ENCODE measurements at regions not wholly inside any gene's neighbourhood (a gene's known extent, or its start where the extent isn't known, plus 50 kb on each side); places are given as distances from the start of the nearest gene placed in this dataset.
A peak's percentile ranks its signal among the peaks of the same experiment; 100 is the strongest.
"Not testable (repeated sequence)": the region's sequence is repeated elsewhere in the genome, so short reads cannot be mapped to it uniquely, and the experiment has no call there.

DNA sequence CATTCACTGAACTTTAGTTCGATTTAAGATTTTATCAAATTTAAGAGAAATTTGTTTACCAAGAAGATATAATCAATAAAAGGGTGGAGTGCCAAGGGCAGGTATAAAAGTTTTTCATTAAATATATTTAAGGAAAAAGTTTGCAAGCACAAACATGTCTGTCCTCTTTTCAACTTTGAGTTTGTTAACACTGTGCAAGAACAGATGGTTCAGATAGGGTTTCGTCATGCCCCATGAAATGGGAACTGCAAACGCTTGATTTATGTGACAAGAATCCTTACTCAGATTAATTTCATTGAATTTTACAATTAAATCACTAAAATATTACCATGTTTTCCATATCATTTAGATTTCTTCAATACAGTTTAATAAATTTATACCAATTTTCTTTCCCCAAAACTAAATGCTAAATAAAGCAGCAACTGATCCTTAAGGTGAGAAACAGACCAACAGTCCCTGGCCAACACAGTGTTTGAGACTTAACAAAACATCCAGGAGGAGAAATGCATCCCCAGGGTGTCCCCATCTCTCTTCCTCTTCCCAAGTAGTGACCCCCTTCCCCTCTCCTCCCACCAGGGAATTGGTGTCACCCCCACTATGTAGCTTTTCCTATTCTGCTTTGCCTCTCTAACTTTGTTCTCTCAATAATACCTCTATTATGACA lies 292.9 kb downstream of the LTN1 start:
- DNase-seq = peak; percentile 32

- DNase-seq = no peak
Measured at GRCh38 chr21:28699186-28699585, 293.5 kb downstream of the LTN1 start.

DNA sequence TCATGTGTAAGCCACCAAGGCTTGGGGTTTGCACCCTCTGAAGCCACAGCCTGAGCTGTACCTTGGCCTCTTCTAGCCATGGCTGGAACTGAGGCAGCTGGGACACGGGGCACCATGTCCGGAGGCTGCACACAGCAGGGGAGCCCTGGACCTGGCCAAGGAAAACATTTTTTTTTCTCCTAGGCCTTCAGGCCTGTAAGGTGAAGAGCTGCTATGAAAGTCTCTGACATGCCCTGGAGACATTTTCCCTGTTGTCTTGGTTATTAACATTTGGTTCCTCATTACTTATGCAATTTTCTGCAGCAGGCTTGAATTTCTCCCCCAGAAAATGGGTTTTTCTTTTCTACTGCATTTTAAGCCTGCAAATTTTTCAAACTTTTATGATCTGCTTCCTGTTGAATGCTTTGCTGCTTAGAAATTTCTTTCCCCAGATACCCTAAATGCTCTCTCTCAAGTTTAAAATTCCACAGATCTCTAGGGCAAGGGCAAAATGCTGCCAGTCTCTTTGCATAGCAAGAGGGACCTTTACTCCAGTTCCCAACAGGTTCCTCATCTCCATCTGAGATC lies 295.8 kb downstream of the LTN1 start:
- DNase-seq = no peak

GRCh38 chr21:28693476-28693875 lies 299.2 kb downstream of the LTN1 start:
- no peak for DNase-seq

DNA sequence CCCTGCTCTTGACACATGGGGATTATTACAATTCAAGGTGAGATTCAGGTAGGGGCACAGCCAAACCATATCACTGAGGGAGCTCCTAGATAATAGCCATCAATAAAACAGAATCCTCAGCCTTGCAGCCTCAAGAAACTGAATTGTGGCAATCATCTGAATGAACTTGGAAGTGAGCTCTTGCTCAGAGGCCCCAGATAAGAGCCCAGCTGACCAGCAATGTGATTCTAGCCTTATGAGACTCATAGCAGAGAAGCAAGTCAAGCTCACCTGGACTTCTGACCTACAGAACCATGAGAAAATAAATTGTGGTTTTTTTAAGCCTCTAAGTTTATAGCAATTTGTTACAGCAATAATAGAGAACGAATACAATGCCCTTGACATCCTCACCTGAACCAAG lies 302.5 kb downstream of the LTN1 start:
- DNase-seq = no peak

DNA sequence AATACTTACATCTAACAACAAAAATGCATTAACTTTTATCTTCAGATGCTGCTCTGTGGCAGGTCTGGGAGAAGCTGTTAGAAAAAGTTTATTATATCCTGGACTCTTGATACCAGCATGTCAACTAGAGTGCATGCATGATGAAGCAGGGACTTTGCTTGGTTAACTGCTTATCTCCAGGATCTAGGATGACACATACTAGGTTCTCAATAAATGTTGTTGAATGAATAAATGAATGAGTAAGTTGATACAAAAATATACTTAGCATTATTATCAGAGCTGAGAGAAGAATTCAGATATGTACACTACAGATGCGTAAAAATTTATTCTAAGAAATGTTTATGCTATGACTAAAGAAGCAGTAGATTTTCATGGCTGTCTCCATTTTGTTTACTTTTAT lies 304.3 kb downstream of the LTN1 start:
- DNase-seq = no peak

- DNase-seq = peak; percentile 36
Measured at GRCh38 chr21:28687586-28687985, 305.1 kb downstream of the LTN1 start.

DNA sequence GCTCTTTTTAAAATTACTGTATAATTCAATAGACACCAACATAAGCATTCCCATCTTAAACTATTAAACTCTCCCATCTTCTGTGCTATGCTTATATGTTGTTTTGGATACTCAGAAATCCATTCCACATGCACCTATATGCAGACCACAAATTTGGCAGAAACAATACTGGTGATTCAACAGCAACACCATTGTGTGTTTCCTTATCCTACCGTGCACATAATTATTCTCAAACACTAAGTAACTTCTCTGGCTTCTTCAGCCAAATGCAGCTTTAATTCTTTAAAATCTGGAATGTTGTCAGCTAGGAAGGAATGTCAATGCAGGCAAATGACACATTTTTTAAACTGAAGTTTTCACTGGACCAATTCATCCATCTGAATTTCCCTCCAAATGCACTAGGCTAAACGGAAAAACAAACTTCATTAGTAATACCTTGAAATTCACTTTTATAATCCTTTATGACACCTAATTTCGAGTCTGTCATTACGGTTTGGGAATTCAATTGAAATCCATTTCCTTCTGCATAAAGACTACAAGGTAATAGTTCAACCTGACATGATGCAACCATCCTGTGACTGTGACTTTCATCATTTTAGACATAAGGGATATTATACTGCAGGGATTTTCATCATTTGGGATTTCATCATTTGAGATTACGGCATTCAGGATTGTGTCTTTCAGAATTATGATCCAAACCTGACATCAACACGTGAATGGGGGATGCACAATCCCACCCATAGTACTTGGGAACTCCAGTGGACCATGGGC lies 308.5 kb downstream of the LTN1 start:
- no peak for DNase-seq

GRCh38 chr21:28682884-28683283 lies 309.8 kb downstream of the LTN1 start:
- DNase-seq = not testable (repeated sequence)

GRCh38 chr21:28677096-28677495 lies 315.6 kb downstream of the LTN1 start:
- DNase-seq = not testable (repeated sequence)

DNA sequence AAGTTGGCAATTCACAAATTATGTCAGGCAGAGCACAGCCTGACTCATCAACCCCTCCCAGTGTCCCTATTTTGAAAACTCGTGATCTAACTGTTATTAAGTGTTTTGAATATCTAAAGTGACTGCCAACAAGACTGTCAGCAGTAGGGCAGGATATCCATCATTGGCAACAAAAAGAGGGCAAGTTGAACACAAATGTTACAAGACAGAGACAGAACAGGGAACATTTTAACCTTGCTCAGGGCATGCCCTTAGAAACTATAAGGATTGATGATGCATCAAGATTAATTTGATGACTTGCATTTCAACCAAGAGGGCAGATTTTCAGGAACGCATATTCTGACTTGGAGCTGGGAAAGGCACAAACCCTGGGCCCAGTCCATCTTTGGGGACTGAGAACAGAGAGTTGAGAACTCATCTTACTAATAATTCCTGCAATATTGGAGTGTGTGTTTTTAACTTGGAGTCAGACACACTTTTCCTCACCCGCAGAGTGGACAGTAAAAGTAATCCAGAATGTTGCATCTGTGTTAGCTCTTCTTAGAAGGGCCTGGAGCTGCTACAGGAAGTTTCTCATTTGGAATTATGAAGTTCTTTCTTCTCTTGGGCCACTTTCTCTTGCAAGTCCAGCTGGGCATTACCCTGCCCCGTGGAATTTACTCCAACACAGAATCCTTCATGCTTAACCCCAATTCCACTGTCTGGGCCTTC lies 317.2 kb downstream of the LTN1 start:
- DNase-seq = no peak

DNA sequence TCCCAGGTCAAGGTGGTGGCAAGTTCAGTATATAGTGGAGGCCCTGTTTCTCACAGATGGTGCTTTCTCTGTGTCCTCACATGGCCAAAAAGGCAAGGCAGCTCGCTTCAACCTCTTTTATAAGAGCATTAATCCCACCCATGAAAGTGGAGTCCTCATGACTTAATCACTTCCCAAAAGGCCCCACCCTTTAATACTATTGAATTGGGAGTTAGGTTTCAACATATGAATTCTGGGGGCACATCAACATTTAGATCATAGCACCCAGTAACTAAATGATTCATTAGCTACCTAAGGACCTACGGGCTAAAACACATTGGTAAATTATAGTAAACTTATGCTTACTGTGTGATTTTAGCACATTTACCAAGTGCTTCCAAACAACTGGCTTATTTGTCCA lies 317.9 kb downstream of the LTN1 start:
- no peak for DNase-seq

- no peak for DNase-seq
Measured at GRCh38 chr21:28671549-28672195, 321.0 kb downstream of the LTN1 start.

- DNase-seq = peak; percentile 50
Measured at GRCh38 chr21:28669971-28670653, 322.6 kb downstream of the LTN1 start.

- no peak for DNase-seq
Measured at GRCh38 chr21:28669321-28669720, 323.4 kb downstream of the LTN1 start.

GRCh38 chr21:28663754-28664153 lies 328.9 kb downstream of the LTN1 start:
- no peak for DNase-seq

DNA sequence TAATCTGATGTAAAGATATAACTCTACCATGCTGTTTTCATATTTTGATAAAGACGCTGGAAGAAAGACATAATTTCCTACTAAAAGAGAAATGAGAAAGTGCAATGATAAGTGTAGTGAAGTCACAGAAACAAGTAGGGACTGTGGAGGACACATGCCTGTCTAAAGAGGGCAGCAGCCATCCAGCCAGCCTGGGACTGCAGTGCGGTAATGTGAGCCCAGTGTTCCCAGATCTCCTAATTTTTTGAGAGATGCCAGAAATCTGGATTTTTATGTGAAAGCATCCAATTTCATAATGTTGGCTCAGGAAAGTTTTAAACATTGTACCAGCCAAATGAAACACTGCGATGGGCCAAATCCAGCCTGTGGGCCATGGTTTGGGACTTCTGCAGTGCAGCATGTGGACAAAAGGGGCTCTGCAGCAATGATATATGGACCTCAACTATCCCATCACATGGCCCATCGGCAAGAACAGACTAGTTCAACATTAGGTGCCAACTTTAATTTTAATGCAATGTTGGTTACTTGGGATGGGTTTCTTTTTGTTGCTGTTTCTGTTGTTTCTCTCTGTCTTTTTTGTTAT lies 329.5 kb downstream of the LTN1 start:
- no peak for DNase-seq

DNA sequence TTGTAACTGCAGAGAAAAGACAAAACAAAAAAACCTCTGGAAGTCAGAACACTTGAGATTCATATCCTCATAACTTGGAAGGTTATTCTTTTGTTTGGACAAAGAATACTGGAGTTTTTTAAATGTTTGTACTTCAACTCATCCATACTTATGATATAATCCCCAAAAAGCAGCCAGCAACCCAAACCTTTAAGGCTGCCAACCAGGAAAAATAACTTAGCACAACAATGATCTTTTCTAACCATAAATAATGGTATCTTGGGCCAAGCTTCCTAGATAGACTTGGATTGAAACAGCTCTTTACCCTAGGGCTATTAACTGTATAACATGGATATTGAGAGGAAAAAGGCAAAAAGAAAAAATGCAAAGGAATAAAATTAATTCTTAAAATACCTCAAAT lies 335.1 kb downstream of the LTN1 start:
- peak; percentile 45 for DNase-seq

DNA sequence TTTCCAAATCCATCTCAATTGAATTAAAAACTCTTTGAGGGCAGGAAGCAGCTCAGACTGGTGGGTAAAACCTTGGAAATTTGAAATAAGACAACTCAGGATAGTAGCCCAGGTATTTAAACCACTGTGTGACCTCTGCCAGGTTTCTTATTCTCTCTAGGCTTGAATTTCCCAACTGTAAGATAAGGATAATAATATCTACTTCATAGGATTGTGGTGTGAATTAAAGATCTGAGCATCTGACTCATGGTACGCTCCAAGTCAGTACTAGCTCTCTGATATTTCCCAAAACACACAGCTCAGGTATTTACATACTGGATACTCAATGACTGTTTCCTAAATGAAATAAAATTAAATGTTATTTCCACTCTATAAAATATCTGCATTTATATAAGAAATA lies 337.2 kb downstream of the LTN1 start:
- DNase-seq = no peak

- peak; percentile 64 for DNase-seq
Measured at GRCh38 chr21:28654406-28654805, 338.3 kb downstream of the LTN1 start.

DNA sequence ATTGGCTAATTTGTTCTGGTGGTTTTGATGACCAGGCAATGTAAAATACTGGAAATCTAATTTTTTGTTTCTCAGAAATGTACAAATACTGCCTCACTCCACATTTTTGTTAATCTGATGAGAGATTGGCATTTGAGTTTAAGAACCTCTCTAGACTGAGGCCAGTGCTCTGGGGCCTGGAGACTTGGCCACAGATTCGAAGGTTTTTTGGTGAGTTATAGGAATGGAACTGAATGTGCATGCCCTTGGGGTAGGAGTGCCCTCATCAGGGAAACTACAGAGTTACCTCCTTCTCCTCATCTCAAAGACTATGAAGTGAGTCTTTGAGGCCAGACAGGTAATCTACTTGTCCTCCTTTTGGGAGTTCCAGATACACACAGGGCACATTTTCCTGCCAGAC lies 347.9 kb downstream of the LTN1 start:
- no peak for DNase-seq

- no peak for DNase-seq
Measured at GRCh38 chr21:28642891-28643290, 349.8 kb downstream of the LTN1 start.
